SK-N-SH (cell line): ENCODE measurements at regions not wholly inside any gene's neighbourhood (a gene's known extent, or its start where the extent isn't known, plus 50 kb on each side); places are given as distances from the start of the nearest gene placed in this dataset.

ENCODE experiments used
- CTCF ChIA-PET: fragments of 300-600, 350-600 bp; formaldehyde crosslinking; extraction: SDS; loops from one replicate; lab custom pipeline; 2021; lab: Yijun Ruan, JAX
- POLR2A ChIA-PET: fragments of 350-600 bp; sonication (Branson Sonifier 250); formaldehyde crosslinking; extraction: SDS; loops from one replicate; lab custom pipeline; 2020; ENCODE audit warnings: antibody characterized with exemption, inconsistent platforms; lab: Yijun Ruan, JAX
- DNase-seq: peaks from one replicate; pipeline ENCODE4 v3.0.0; 2012
- H2AFZ ChIP-seq: fragments of 200-600 bp; sonication (generic); 2 replicates; pipeline ENCODE4 v1.8.1; 2016; ENCODE audit warnings: antibody characterized with exemption, mild to moderate bottlenecking, low read depth
- H3F3A ChIP-seq: fragments of 200-600 bp; sonication (generic); replicated peaks from 2 replicates; pipeline ENCODE3; 2016; ENCODE audit warnings: antibody characterized with exemption, mild to moderate bottlenecking; ENCODE audit not compliant: insufficient read depth
- H3K27ac ChIP-seq, 2 experiments: fragments of 200-500 bp in 1 of 2; fragments of 200-600 bp in 1 of 2; sonication (Bioruptor generic) in 1 of 2; sonication (generic), shearing (Covaris generic) in 1 of 2; 2 replicates each; pipeline versions ENCODE4 v1.5.1 to v1.6.1; 2014 to 2016; ENCODE audit warnings: low read depth in 2 of 2, inconsistent platforms in 1 of 2, low read length in 1 of 2, mild to moderate bottlenecking in 1 of 2, mixed read lengths in 1 of 2
- H3K27me3 ChIP-seq: fragments of 200-600 bp; sonication (generic), shearing (Covaris generic); 2 replicates; pipeline ENCODE4 v1.6.1; 2016; ENCODE audit warnings: mixed run types; ENCODE audit not compliant: insufficient read depth
- H3K36me3 ChIP-seq, 2 experiments: fragments of 200-500 bp in 1 of 2; fragments of 200-600 bp in 1 of 2; sonication (Bioruptor generic) in 1 of 2; sonication (generic) in 1 of 2; replicated peaks in 1 of 2; 2 replicates each; pipeline versions ENCODE3 to v1.5.1; 2014 to 2016; ENCODE audit warnings: low read length in 1 of 2, mild to moderate bottlenecking in 1 of 2; ENCODE audit not compliant: insufficient read depth in 2 of 2, control insufficient read depth in 1 of 2
- H3K4me1 ChIP-seq, 2 experiments: fragments of 200-500 bp in 1 of 2; fragments of 200-600 bp in 1 of 2; sonication (Bioruptor generic) in 1 of 2; sonication (generic), shearing (Covaris generic) in 1 of 2; 2 replicates each; pipeline versions ENCODE4 v1.5.1 to v1.6.1; 2014 to 2016; ENCODE audit warnings: low read depth in 1 of 2, low read length in 1 of 2, mixed run types in 1 of 2; ENCODE audit not compliant: insufficient read depth in 2 of 2, control insufficient read depth in 1 of 2
- H3K4me2 ChIP-seq: fragments of 200-600 bp; sonication (generic), shearing (Covaris generic); 2 replicates; pipeline ENCODE4 v1.6.1; 2017; ENCODE audit warnings: mixed run types
- H3K4me3 ChIP-seq, 2 experiments: fragments of 200-500 bp in 1 of 2; fragments of 200-600 bp in 1 of 2; sonication (Bioruptor generic) in 1 of 2; sonication (generic), shearing (Covaris generic) in 1 of 2; 2 replicates each; pipeline versions ENCODE4 v1.5.1 to v1.8.1; 2014 to 2016; ENCODE audit warnings: low read depth in 2 of 2, inconsistent platforms in 1 of 2, low read length in 1 of 2, mild to moderate bottlenecking in 1 of 2, mixed read lengths in 1 of 2, moderate library complexity in 1 of 2
- H3K79me2 ChIP-seq: fragments of 200-600 bp; sonication (generic); 2 replicates; pipeline ENCODE4 v1.8.1; 2017; ENCODE audit warnings: mild to moderate bottlenecking; ENCODE audit not compliant: insufficient read depth
- H3K9ac ChIP-seq: fragments of 200-600 bp; sonication (generic); 2 replicates; pipeline ENCODE4 v1.6.1; 2017; ENCODE audit warnings: mixed run types
- H3K9me2 ChIP-seq: fragments of 200-600 bp; sonication (generic); 2 replicates; pipeline ENCODE4 v1.6.1; 2017; ENCODE audit warnings: mixed run types
- H3K9me3 ChIP-seq: fragments of 200-600 bp; sonication (generic); 2 replicates; pipeline ENCODE4 v1.6.1; 2017; ENCODE audit warnings: mixed run types, mild to moderate bottlenecking, moderate library complexity
- H4K20me1 ChIP-seq: fragments of 200-600 bp; sonication (generic); 2 replicates; pipeline ENCODE4 v1.6.1; 2017; ENCODE audit warnings: mild to moderate bottlenecking, mixed run types; ENCODE audit not compliant: insufficient read depth
- CHD2 ChIP-seq: fragments of 150-350 bp; IDR thresholded peaks from 2 replicates; pipeline ENCODE4 v1.6.1; 2018; ENCODE audit warnings: low read length; ENCODE audit not compliant: partially characterized antibody
- CTCF ChIP-seq: fragments of 200-600 bp; sonication (generic); IDR thresholded peaks from 2 replicates; pipeline ENCODE4 v1.6.1; 2017; ENCODE audit warnings: antibody characterized with exemption, mild to moderate bottlenecking, moderate library complexity
- FOSL2 ChIP-seq: IDR thresholded peaks from 2 replicates; pipeline ENCODE4 v1.4.0; 2012; ENCODE audit warnings: low read depth, mild to moderate bottlenecking, moderate library complexity, borderline replicate concordance
- GABPA ChIP-seq: IDR thresholded peaks from 2 replicates; pipeline ENCODE4 v1.4.0; 2012; ENCODE audit warnings: low read depth, mild to moderate bottlenecking
- GATA2 ChIP-seq: sonication (generic); formaldehyde crosslinking; IDR thresholded peaks from 2 replicates; pipeline ENCODE4 v1.5.0; 2020; ENCODE audit warnings: mild to moderate bottlenecking, missing genetic modification reagents
- MXI1 ChIP-seq: IDR thresholded peaks from 2 replicates; pipeline ENCODE4 v1.6.1; 2012; ENCODE audit warnings: mild to moderate bottlenecking, low read depth, low read length, improper control_type of control experiment
- PBX3 ChIP-seq: IDR thresholded peaks from 2 replicates; pipeline ENCODE4; 2012
- POLR2AphosphoS5 ChIP-seq: IDR thresholded peaks from 2 replicates; pipeline ENCODE4 v1.6.1; 2012; ENCODE audit warnings: low read depth, low read length
- RAD21 ChIP-seq: IDR thresholded peaks from 2 replicates; pipeline ENCODE4 v1.6.1; 2012; ENCODE audit warnings: mild to moderate bottlenecking, low read length
- RCOR1 ChIP-seq: fragments of 150-350 bp; IDR thresholded peaks from 2 replicates; pipeline ENCODE4 v1.6.1; 2017; ENCODE audit warnings: antibody characterized with exemption, low read length
- REST ChIP-seq: IDR thresholded peaks from 2 replicates; pipeline ENCODE4 v1.6.1; 2012; ENCODE audit warnings: mild to moderate bottlenecking, low read depth, low read length, moderate library complexity
- RFX5 ChIP-seq: IDR thresholded peaks from 2 replicates; pipeline ENCODE4 v1.6.1; 2012; ENCODE audit warnings: mild to moderate bottlenecking, improper control_type of control experiment, low read length
- TAF1 ChIP-seq: IDR thresholded peaks from 2 replicates; pipeline ENCODE4 v1.6.1; 2012; ENCODE audit warnings: low read depth, mild to moderate bottlenecking, low read length, moderate library complexity, borderline replicate concordance
- TCF12 ChIP-seq: IDR thresholded peaks from 2 replicates; pipeline ENCODE4 v1.4.0; 2012
- TEAD4 ChIP-seq: IDR thresholded peaks from 2 replicates; pipeline ENCODE4 v1.4.0; 2012; ENCODE audit warnings: mild to moderate bottlenecking, borderline replicate concordance; ENCODE audit not compliant: insufficient read depth
- YY1 ChIP-seq: IDR thresholded peaks from 2 replicates; pipeline ENCODE4 v1.4.0; 2012; ENCODE audit warnings: low read depth, mild to moderate bottlenecking
- WGBS: methylation state at CpG from one replicate; pipeline ENCODE4 v1.1.6; 2017; ENCODE audit warnings: low lambda C conversion rate; 5-methylcytosine and 5-hydroxymethylcytosine counted together

GRCh38 chr5:159678657-159679392 lies 237.5 kb upstream of the ADRA1B start:
- no peaks in the 10 kb centered on the region for H3K27me3 ChIP-seq
- H3K9me2 ChIP-seq = no peaks in the 10 kb centered on the region
- no peaks in the 10 kb centered on the region for H3K79me2 ChIP-seq
- no peaks in the 10 kb centered on the region for H4K20me1 ChIP-seq
- CTCF ChIA-PET = no interaction called here
- no peak overlapping the region for H3K4me3 ChIP-seq
- H3K4me2 ChIP-seq = no peak overlapping the region
- DNase-seq = no peak
- H3K27ac ChIP-seq = no peak overlapping the region
- H2AFZ ChIP-seq = no peak overlapping the region
- TF ChIP-seq YY1 = no peak
- TF ChIP-seq CHD2 = no peak
- no peak for TF ChIP-seq CTCF
- no peak for TF ChIP-seq REST
- TF ChIP-seq TCF12 = no peak
- no peak for TF ChIP-seq GABPA
- TF ChIP-seq GATA2 = no peak
- TF ChIP-seq, all 33 proteins: peak for 0
- WGBS = 0% methylated on average over 1 of the region's 1 CpG
- H3K9me3 ChIP-seq = no peaks in the 10 kb centered on the region
- H3K36me3 ChIP-seq = no peaks in the 10 kb centered on the region
- no peaks in the 10 kb centered on the region for H3K4me1 ChIP-seq
- no peak overlapping the region for H3K9ac ChIP-seq
- POLR2A ChIA-PET = no interaction called here
- H3F3A ChIP-seq = no peaks in the 10 kb centered on the region

- Histone ChIP-seq H3K4me1 (no peaks in the 10 kb centered on the region), H3K27me3 (no peaks in the 10 kb centered on the region), H3K36me3 (no peaks in the 10 kb centered on the region), H2AFZ (no peak overlapping the region), H3K79me2 (no peaks in the 10 kb centered on the region), H3K9me2 (no peaks in the 10 kb centered on the region), H3K9me3 (no peaks in the 10 kb centered on the region), H3F3A (no peaks in the 10 kb centered on the region), H3K4me3 (no peak overlapping the region), H3K4me2 (no peak overlapping the region), H3K27ac (no peak overlapping the region), H3K9ac (no peak overlapping the region), H4K20me1 (no peaks in the 10 kb centered on the region)
- CTCF ChIA-PET = no interaction called here
- TF ChIP-seq POLR2AphosphoS5 = no peak
- no peak for TF ChIP-seq RFX5
- TF ChIP-seq PBX3 = no peak
- no peak for TF ChIP-seq REST
- no peak for TF ChIP-seq YY1
- TF ChIP-seq TAF1 = no peak
- TF ChIP-seq RAD21 = no peak
- no peak for TF ChIP-seq TEAD4
- TF ChIP-seq GATA2 = no peak
- TF ChIP-seq FOSL2 = no peak
- no peak for TF ChIP-seq MXI1
- no peak for TF ChIP-seq RCOR1
- POLR2A ChIA-PET = no interaction called here
- DNase-seq = no peak
- WGBS = 3% methylated on average over 3 of the region's 3 CpGs
Observed at GRCh38 chr5:159680095-159680494, 236.2 kb upstream of the ADRA1B start.
